ENCODE measurements at regions not wholly inside any gene's neighbourhood (a gene's known extent, or its start where the extent isn't known, plus 50 kb on each side); places are given as distances from the start of the nearest gene placed in this dataset.
"Not testable (repeated sequence)": the region's sequence is repeated elsewhere in the genome, so short reads cannot be mapped to it uniquely, and the experiment has no call there.

GRCh38 chr5:50564558-50564957 is 101.9 kb upstream of the PARP8 start:
- Mint-ChIP-seq H3K9me3 (peaks cover 14% of the 10 kb centered on the region), H3K36me3 (ENCODE audit: low read depth) (peaks cover 11% of the 10 kb centered on the region), H3K27me3 (no peaks in the 10 kb centered on the region), H3K27ac (no peak overlapping the region), H3K4me3 (no peak overlapping the region), H3K4me1 (peaks cover 22% of the 10 kb centered on the region)
- no peak for DNase-seq
- POLR2A ChIA-PET, result no interaction called here
- CTCF ChIA-PET, result no interaction called here

GRCh38 chr5:50574121-50574520 is 92.3 kb upstream of the PARP8 start:
- DNase-seq, result no peak
- CTCF ChIA-PET, result no interaction called here
- no peaks in the 10 kb centered on the region for H3K27me3 Mint-ChIP-seq
- H3K4me1 Mint-ChIP-seq, result peaks cover 13% of the 10 kb centered on the region
- POLR2A ChIA-PET, result interaction anchor here (0.6 to 0.7 kb wide), 2 partner anchors 110 to 134 kb away, joined by 3 to 4 read pairs; no protein-coding TSS in a partner anchor
- H3K27ac Mint-ChIP-seq, result no peak overlapping the region
- peaks cover 6% of the 10 kb centered on the region for H3K9me3 Mint-ChIP-seq
- H3K4me3 Mint-ChIP-seq, result no peak overlapping the region
- H3K36me3 Mint-ChIP-seq (ENCODE audit: low read depth), result peaks cover 7% of the 10 kb centered on the region

- Mint-ChIP-seq H3K4me1 (peaks cover 13% of the 10 kb centered on the region), H3K9me3 (peaks cover 7% of the 10 kb centered on the region), H3K27me3 (no peaks in the 10 kb centered on the region), H3K36me3 (ENCODE audit: low read depth) (no peaks in the 10 kb centered on the region), H3K4me3 (no peak overlapping the region), H3K27ac (no peak overlapping the region)
- no peak for DNase-seq
- ChIA-PET POLR2A (no interaction called here), CTCF (no interaction called here)
Observed at GRCh38 chr5:50575740-50576139, 90.7 kb upstream of the PARP8 start.

- H3K4me1 Mint-ChIP-seq, result peaks cover 13% of the 10 kb centered on the region
- ChIA-PET CTCF (no interaction called here), POLR2A (interaction anchor here (1.5 kb wide), 1 partner anchor 135 kb away, joined by 3 read pairs; the partner anchor contains the start of gene EMB)
- no peak overlapping the region for H3K27ac Mint-ChIP-seq
- no peaks in the 10 kb centered on the region for H3K27me3 Mint-ChIP-seq
- DNase-seq, result no peak
- peaks cover 7% of the 10 kb centered on the region for H3K9me3 Mint-ChIP-seq
- H3K36me3 Mint-ChIP-seq (ENCODE audit: low read depth), result no peaks in the 10 kb centered on the region
- no peak overlapping the region for H3K4me3 Mint-ChIP-seq
Observed at GRCh38 chr5:50576265-50576664, 90.2 kb upstream of the PARP8 start.

- H3K4me1 Mint-ChIP-seq, result peaks cover 13% of the 10 kb centered on the region
- POLR2A ChIA-PET, result interaction anchor here (1.5 kb wide), 1 partner anchor 136 kb away, joined by 3 read pairs; the partner anchor contains the start of gene EMB
- no peak overlapping the region for H3K27ac Mint-ChIP-seq
Observed at GRCh38 chr5:50576686-50577256, 89.7 kb upstream of the PARP8 start.

GRCh38 chr5:50580506-50580905 is 85.9 kb upstream of the PARP8 start:
- Mint-ChIP-seq H3K27me3 (no peaks in the 10 kb centered on the region), H3K4me3 (no peak overlapping the region), H3K9me3 (peaks cover 8% of the 10 kb centered on the region), H3K36me3 (ENCODE audit: low read depth) (peaks cover 3% of the 10 kb centered on the region), H3K4me1 (peaks cover 9% of the 10 kb centered on the region), H3K27ac (no peak overlapping the region)
- ChIA-PET POLR2A (no interaction called here), CTCF (no interaction called here)
- DNase-seq, result no peak

More at GRCh38 chr5:50576686-50577256, 89.7 kb upstream of the PARP8 start:
- no peaks in the 10 kb centered on the region for H3K27me3 Mint-ChIP-seq
- no peaks in the 10 kb centered on the region for H3K36me3 Mint-ChIP-seq (ENCODE audit: low read depth)
- H3K9me3 Mint-ChIP-seq, result peaks cover 7% of the 10 kb centered on the region
- CTCF ChIA-PET, result no interaction called here
- no peak for DNase-seq
- H3K4me3 Mint-ChIP-seq, result no peak overlapping the region

- DNase-seq; H3K36me3 Mint-ChIP-seq (ENCODE audit: low read depth); H3K27ac Mint-ChIP-seq; H3K4me1 Mint-ChIP-seq; H3K27me3 Mint-ChIP-seq; POLR2A ChIA-PET; H3K4me3 Mint-ChIP-seq; H3K9me3 Mint-ChIP-seq; CTCF ChIA-PET: not testable (repeated sequence)
Observed at GRCh38 chr5:50581845-50582244, 84.6 kb upstream of the PARP8 start.

GRCh38 chr5:50582699-50583098 is 83.7 kb upstream of the PARP8 start:
- no peak overlapping the region for H3K27ac Mint-ChIP-seq

GRCh38 chr5:50583621-50584020 is 82.8 kb upstream of the PARP8 start:
- POLR2A ChIA-PET, result no interaction called here

More at GRCh38 chr5:50582699-50583098, 83.7 kb upstream of the PARP8 start:
- Mint-ChIP-seq H3K36me3 (ENCODE audit: low read depth) (peaks cover 3% of the 10 kb centered on the region), H3K4me1 (no peaks in the 10 kb centered on the region), H3K9me3 (peaks cover 8% of the 10 kb centered on the region), H3K4me3 (no peak overlapping the region), H3K27me3 (no peaks in the 10 kb centered on the region)
- DNase-seq, result no peak
- ChIA-PET POLR2A (no interaction called here), CTCF (no interaction called here)

GRCh38 chr5:50588471-50588870 is 78.0 kb upstream of the PARP8 start:
- H3K27ac Mint-ChIP-seq, DNase-seq, H3K27me3 Mint-ChIP-seq, POLR2A ChIA-PET, H3K9me3 Mint-ChIP-seq, CTCF ChIA-PET, H3K4me3 Mint-ChIP-seq: not testable (repeated sequence)
- Mint-ChIP-seq H3K36me3 (ENCODE audit: low read depth) (peaks cover 16% of the 10 kb centered on the region), H3K4me1 (peaks cover 39% of the 10 kb centered on the region)

More at GRCh38 chr5:50583621-50584020, 82.8 kb upstream of the PARP8 start:
- Mint-ChIP-seq H3K36me3 (ENCODE audit: low read depth) (peaks cover 3% of the 10 kb centered on the region), H3K27me3 (no peaks in the 10 kb centered on the region), H3K9me3 (peaks cover 8% of the 10 kb centered on the region), H3K27ac (no peak overlapping the region), H3K4me1 (peaks cover 2% of the 10 kb centered on the region), H3K4me3 (no peak overlapping the region)
- no peak for DNase-seq
- CTCF ChIA-PET, result no interaction called here

- peaks cover 53% of the 10 kb centered on the region for H3K4me1 Mint-ChIP-seq
- H3K36me3 Mint-ChIP-seq (ENCODE audit: low read depth), result peaks cover 22% of the 10 kb centered on the region
- ChIA-PET POLR2A (interaction anchor here (0.7 to 5.2 kb wide), 6 partner anchors 11 to 158 kb away, joined by 3 to 38 read pairs (median 4); partner anchors contain the start of gene PARP8), CTCF (interaction anchor here (0.6 to 0.9 kb wide), 3 partner anchors 14 to 162 kb away, joined by 3 read pairs; no protein-coding TSS in a partner anchor)
- peak overlapping the region; percentile 86 for H3K27ac Mint-ChIP-seq
- peak overlapping the region; percentile 18 for H3K4me3 Mint-ChIP-seq
- not testable (repeated sequence) for H3K9me3 Mint-ChIP-seq, H3K27me3 Mint-ChIP-seq, DNase-seq
Observed at GRCh38 chr5:50590444-50591189, 75.8 kb upstream of the PARP8 start.

GRCh38 chr5:50591338-50591737 is 75.1 kb upstream of the PARP8 start:
- Mint-ChIP-seq H3K36me3 (ENCODE audit: low read depth) (peaks cover 26% of the 10 kb centered on the region), H3K4me1 (peaks cover 56% of the 10 kb centered on the region), H3K27ac (peak overlapping the region; percentile 86), H3K4me3 (peak overlapping the region; percentile 18)
- ChIA-PET POLR2A (interaction anchor here (0.7 to 5.2 kb wide), 6 partner anchors 10 to 158 kb away, joined by 3 to 38 read pairs (median 4); partner anchors contain the start of gene PARP8), CTCF (interaction anchor here (0.7 to 0.9 kb wide), 2 partner anchors 150 to 163 kb away, joined by 3 read pairs; no protein-coding TSS in a partner anchor)
- H3K9me3 Mint-ChIP-seq, DNase-seq, H3K27me3 Mint-ChIP-seq: not testable (repeated sequence)

- peak overlapping the region; percentile 80 for H3K27ac Mint-ChIP-seq
- POLR2A ChIA-PET, result interaction anchor here (0.8 to 5.2 kb wide), 3 partner anchors 72 to 153 kb away, joined by 3 to 38 read pairs (median 12); partner anchors contain the start of genes EMB and PARP8
- peaks cover 44% of the 10 kb centered on the region for H3K36me3 Mint-ChIP-seq (ENCODE audit: low read depth)
- CTCF ChIA-PET, result no interaction called here
- H3K4me1 Mint-ChIP-seq, result peaks cover 60% of the 10 kb centered on the region
- H3K27me3 Mint-ChIP-seq, result no peaks in the 10 kb centered on the region
- peaks cover 16% of the 10 kb centered on the region for H3K9me3 Mint-ChIP-seq
- peak; percentile 50 for DNase-seq
- H3K4me3 Mint-ChIP-seq, result no peak overlapping the region
Observed at GRCh38 chr5:50593681-50594080, 72.8 kb upstream of the PARP8 start.

All from activated CD4-positive, alpha-beta memory T cell treated with anti-CD3 and anti-CD28 coated beads, Interleukin-2, amount 10 ng/mL, durations not matched to agents 7 days and 5 days (primary cell).